ENCODE measurements at regions not wholly inside any gene's neighbourhood (a gene's known extent, or its start where the extent isn't known, plus 50 kb on each side); places are given as distances from the start of the nearest gene placed in this dataset.

DNA sequence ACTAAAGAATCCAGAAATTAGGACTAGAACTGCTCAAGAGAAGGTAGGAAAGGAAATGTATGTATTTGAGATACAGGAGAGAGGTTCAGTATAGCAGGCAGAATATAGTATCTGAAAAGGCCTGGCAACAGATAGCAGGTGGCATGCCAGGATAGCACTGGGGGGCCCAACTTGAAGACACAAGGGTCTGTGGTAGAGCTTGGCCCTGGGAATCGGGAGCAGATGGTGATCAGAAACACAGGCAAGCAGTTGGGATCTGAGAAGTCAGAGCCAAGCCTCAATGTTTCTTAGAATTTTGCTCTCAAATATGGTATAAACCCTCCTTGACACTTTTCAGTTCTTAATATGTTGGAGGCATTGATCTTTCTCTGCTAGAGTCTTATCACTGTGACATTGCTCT lies 499.8 kb upstream of the CD180 start:
- Histone ChIP-seq H3K27me3 (ENCODE audit: control insufficient read depth, insufficient read depth, low read length) (no peaks in the 10 kb centered on the region), H3K4me3 (ENCODE audit: insufficient read depth, low read depth, low read length) (no peak overlapping the region), H3K36me3 (replicated peaks; ENCODE audit: control insufficient read depth, insufficient read depth, low read length) (no peaks in the 10 kb centered on the region)
- DNase-seq, result no peak

DNA sequence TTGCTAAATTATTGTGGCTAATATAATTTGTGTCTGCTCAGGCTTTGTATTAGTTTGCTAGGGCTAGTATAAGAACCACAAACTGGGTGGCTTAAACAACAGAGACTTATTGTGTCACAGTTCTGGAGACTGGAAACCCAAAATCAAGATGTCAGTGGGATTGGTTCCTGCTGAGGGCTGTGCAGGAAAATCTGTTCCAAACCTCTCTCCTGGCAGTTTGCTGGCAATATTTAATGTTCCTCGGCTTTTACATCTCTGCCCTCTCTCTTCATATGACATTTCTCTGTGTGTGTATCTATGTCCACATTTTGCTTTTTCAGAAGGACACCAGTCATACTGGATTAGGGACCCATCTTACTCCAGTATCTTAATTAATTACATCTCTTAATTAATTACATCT lies 498.8 kb upstream of the CD180 start:
- Histone ChIP-seq H3K36me3 (replicated peaks; ENCODE audit: control insufficient read depth, insufficient read depth, low read length) (no peaks in the 10 kb centered on the region), H3K27me3 (ENCODE audit: control insufficient read depth, insufficient read depth, low read length) (no peaks in the 10 kb centered on the region), H3K4me3 (ENCODE audit: insufficient read depth, low read depth, low read length) (no peak overlapping the region)
- DNase-seq, result no peak

DNA sequence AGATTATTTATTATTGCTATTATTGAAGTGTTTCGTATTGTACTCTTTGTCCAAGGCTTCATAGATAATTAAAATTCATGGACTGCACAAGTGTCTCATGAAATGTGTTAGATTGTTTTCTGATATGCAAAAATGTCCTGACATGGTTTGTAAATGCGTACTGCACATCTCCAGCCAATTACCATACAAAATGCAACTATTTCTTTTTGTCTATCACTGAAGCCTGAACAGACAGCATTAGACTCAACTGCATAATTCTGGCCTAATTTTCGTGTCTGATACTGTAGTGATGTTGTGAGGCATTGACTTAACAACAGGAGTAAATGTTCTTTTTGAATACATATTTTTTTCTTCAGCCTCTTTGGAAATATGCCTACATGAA lies 498.2 kb upstream of the CD180 start:
- Histone ChIP-seq H3K27me3 (ENCODE audit: control insufficient read depth, insufficient read depth, low read length) (no peaks in the 10 kb centered on the region), H3K36me3 (replicated peaks; ENCODE audit: control insufficient read depth, insufficient read depth, low read length) (no peaks in the 10 kb centered on the region), H3K4me3 (ENCODE audit: insufficient read depth, low read depth, low read length) (no peak overlapping the region)
- no peak for DNase-seq

- no peak overlapping the region for H3K4me3 ChIP-seq (ENCODE audit: insufficient read depth, low read depth, low read length)
- H3K36me3 ChIP-seq (replicated peaks; ENCODE audit: control insufficient read depth, insufficient read depth, low read length), result no peaks in the 10 kb centered on the region
- H3K27me3 ChIP-seq (ENCODE audit: control insufficient read depth, insufficient read depth, low read length), result no peaks in the 10 kb centered on the region
- DNase-seq, result no peak
These were observed 497.6 kb upstream of the CD180 start for GRCh38 chr5:67693956-67694809.

DNA sequence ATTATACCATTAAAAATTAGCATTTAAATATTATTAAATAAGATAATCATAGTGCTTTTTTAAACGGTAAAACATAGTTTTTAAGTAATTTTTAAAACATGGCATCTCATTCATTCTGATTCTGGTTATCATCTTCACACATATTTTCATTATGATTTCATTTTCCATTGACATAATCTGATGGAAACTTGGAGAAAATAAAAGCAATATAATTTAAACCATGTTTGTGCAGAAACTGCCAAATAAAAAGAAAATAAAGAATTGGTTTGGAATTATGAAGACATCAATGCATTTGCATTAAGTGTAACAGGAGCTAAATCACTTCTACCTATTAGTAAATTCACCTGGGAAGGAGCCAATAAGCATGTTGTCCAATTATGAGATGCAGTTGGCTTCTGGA lies 490.1 kb upstream of the CD180 start:
- Histone ChIP-seq H3K36me3 (replicated peaks; ENCODE audit: control insufficient read depth, insufficient read depth, low read length) (no peaks in the 10 kb centered on the region), H3K4me3 (ENCODE audit: insufficient read depth, low read depth, low read length) (no peak overlapping the region), H3K27me3 (ENCODE audit: control insufficient read depth, insufficient read depth, low read length) (no peaks in the 10 kb centered on the region)
- DNase-seq, result no peak

DNA sequence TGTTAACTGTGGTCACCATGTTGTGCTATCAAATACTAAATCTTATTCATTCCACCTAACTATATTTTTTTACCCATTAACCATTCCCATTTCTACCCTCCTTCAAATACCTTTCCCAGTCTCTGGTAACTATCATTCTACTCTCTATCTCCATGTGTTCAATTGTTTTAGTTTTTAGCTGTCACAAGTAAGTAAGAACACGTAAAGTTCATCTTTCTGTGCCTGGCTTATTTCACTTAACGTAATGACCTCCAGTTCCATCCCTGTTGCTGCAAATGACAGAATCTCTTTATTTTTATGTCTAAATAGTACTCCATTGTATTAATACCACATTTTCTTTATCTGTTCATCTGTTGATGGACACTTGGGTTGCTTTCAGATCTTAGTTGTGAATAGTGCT lies 485.1 kb upstream of the CD180 start:
- no peak for DNase-seq
- H3K27me3 ChIP-seq (ENCODE audit: control insufficient read depth, insufficient read depth, low read length), result no peaks in the 10 kb centered on the region
- H3K4me3 ChIP-seq (ENCODE audit: insufficient read depth, low read depth, low read length), result no peak overlapping the region
- H3K36me3 ChIP-seq (replicated peaks; ENCODE audit: control insufficient read depth, insufficient read depth, low read length), result no peaks in the 10 kb centered on the region

- Histone ChIP-seq H3K4me3 (ENCODE audit: insufficient read depth, low read depth, low read length) (no peak overlapping the region), H3K36me3 (replicated peaks; ENCODE audit: control insufficient read depth, insufficient read depth, low read length) (no peaks in the 10 kb centered on the region), H3K27me3 (ENCODE audit: control insufficient read depth, insufficient read depth, low read length) (no peaks in the 10 kb centered on the region)
- DNase-seq, result no peak
These were observed 483.5 kb upstream of the CD180 start for GRCh38 chr5:67680099-67680498.

DNA sequence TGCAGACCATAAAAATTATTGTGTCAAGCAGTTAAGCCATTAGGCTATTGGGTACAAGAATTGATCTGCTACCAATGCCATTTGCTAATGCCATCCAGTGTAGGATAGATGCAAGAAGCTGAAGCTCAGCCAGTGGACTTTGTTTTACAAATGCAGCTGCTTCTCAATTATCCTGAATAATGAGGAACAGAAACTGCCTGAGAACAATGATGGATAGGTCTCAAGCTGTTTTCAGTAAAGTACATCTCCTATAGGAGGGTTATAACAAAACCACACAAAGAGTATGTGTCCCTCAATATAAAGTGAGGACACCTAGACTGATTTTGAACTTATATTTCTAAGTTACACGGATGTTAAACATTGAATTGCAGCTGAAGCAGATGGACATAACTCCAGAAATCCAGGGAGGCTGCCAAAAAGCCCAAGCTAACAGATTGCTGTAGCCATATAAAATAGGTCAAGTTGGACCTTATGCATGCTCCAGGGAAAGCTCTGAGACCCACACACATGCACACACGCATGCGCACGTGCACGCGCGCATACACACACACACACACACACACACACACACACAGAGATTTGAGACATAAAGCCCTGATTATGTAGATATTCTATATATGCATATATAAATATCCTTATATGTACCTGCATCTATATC lies 482.7 kb upstream of the CD180 start:
- Histone ChIP-seq H3K4me3 (ENCODE audit: insufficient read depth, low read depth, low read length) (no peak overlapping the region), H3K27me3 (ENCODE audit: control insufficient read depth, insufficient read depth, low read length) (no peaks in the 10 kb centered on the region), H3K36me3 (replicated peaks; ENCODE audit: control insufficient read depth, insufficient read depth, low read length) (no peaks in the 10 kb centered on the region)
- DNase-seq, result no peak

DNA sequence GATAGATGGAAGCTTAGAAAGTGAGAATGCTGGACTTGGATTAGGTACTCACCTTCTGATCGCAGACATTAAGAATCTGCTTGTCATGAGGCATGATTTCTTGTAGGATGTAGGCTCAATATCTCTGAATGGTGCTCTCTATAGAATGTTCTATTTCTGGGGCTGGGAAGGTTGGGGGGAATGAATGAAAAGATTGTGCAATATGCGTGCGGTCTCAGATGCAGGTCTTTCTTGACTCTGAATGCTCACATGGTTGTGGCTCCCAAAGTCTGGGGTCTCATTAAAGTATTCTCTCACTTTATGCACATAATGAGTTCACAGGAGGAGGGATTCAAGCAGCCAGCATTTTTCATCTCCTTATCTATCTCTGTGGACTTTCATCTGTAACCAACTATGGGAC lies 482.0 kb upstream of the CD180 start:
- no peak overlapping the region for H3K4me3 ChIP-seq (ENCODE audit: insufficient read depth, low read depth, low read length)
- H3K36me3 ChIP-seq (replicated peaks; ENCODE audit: control insufficient read depth, insufficient read depth, low read length), result no peaks in the 10 kb centered on the region
- no peaks in the 10 kb centered on the region for H3K27me3 ChIP-seq (ENCODE audit: control insufficient read depth, insufficient read depth, low read length)
- DNase-seq, result no peak

GRCh38 chr5:67677422-67677970 lies 480.9 kb upstream of the CD180 start:
- no peak for DNase-seq
- Histone ChIP-seq H3K4me3 (ENCODE audit: insufficient read depth, low read depth, low read length) (no peak overlapping the region), H3K36me3 (replicated peaks; ENCODE audit: control insufficient read depth, insufficient read depth, low read length) (no peaks in the 10 kb centered on the region), H3K27me3 (ENCODE audit: control insufficient read depth, insufficient read depth, low read length) (no peaks in the 10 kb centered on the region)

DNA sequence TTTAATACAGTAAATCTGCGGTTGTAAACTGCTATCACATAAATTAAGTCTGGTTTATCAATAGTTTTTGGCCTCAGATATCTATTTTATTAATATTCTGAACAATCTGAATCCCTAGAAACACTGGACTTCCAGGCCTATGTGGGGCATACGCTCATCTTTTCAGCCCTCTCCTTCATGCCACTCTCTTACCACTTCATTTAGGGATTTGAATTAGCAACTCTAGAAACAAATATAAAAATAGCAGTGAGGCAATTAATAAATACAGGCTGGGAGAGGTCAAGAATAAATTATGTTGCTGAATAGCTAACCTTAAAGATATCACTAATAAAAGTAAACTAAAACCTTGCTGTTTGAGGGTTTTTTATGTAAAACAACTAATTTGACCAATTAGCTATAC lies 480.3 kb upstream of the CD180 start:
- Histone ChIP-seq H3K4me3 (ENCODE audit: insufficient read depth, low read depth, low read length) (no peak overlapping the region), H3K36me3 (replicated peaks; ENCODE audit: control insufficient read depth, insufficient read depth, low read length) (no peaks in the 10 kb centered on the region), H3K27me3 (ENCODE audit: control insufficient read depth, insufficient read depth, low read length) (no peaks in the 10 kb centered on the region)
- DNase-seq, result no peak

- DNase-seq, result no peak
- H3K36me3 ChIP-seq (replicated peaks; ENCODE audit: control insufficient read depth, insufficient read depth, low read length), result no peaks in the 10 kb centered on the region
- no peaks in the 10 kb centered on the region for H3K27me3 ChIP-seq (ENCODE audit: control insufficient read depth, insufficient read depth, low read length)
- H3K4me3 ChIP-seq (ENCODE audit: insufficient read depth, low read depth, low read length), result no peak overlapping the region
These were observed 477.6 kb upstream of the CD180 start for GRCh38 chr5:67674159-67674655.

GRCh38 chr5:67673618-67674017 lies 477.0 kb upstream of the CD180 start:
- DNase-seq, result no peak
- H3K4me3 ChIP-seq (ENCODE audit: insufficient read depth, low read depth, low read length), result no peak overlapping the region
- H3K36me3 ChIP-seq (replicated peaks; ENCODE audit: control insufficient read depth, insufficient read depth, low read length), result no peaks in the 10 kb centered on the region
- H3K27me3 ChIP-seq (ENCODE audit: control insufficient read depth, insufficient read depth, low read length), result no peaks in the 10 kb centered on the region

GRCh38 chr5:67673180-67673579 lies 476.6 kb upstream of the CD180 start:
- no peak overlapping the region for H3K4me3 ChIP-seq (ENCODE audit: insufficient read depth, low read depth, low read length)
- no peaks in the 10 kb centered on the region for H3K27me3 ChIP-seq (ENCODE audit: control insufficient read depth, insufficient read depth, low read length)
- no peaks in the 10 kb centered on the region for H3K36me3 ChIP-seq (replicated peaks; ENCODE audit: control insufficient read depth, insufficient read depth, low read length)
- DNase-seq, result no peak

GRCh38 chr5:67672636-67673035 lies 476.0 kb upstream of the CD180 start:
- no peaks in the 10 kb centered on the region for H3K27me3 ChIP-seq (ENCODE audit: control insufficient read depth, insufficient read depth, low read length)
- DNase-seq, result no peak
- no peak overlapping the region for H3K4me3 ChIP-seq (ENCODE audit: insufficient read depth, low read depth, low read length)
- no peaks in the 10 kb centered on the region for H3K36me3 ChIP-seq (replicated peaks; ENCODE audit: control insufficient read depth, insufficient read depth, low read length)
